OCI-LY3 (cell line): ENCODE measurements at regions not wholly inside any gene's neighbourhood (a gene's known extent, or its start where the extent isn't known, plus 50 kb on each side); places are given as distances from the start of the nearest gene placed in this dataset.
A peak's percentile ranks its signal among the peaks of the same experiment; 100 is the strongest.

Experiments used
- H2AFZ ChIP-seq: fragments of 200-600, 300-600 bp; shearing (Covaris generic); 2 replicates; pipeline ENCODE4 v1.6.0; 2014; ENCODE audit warnings: antibody characterized with exemption, low read depth, low read length
- H3K27ac ChIP-seq: fragments of 200-600, 300-600 bp; sonication (generic); 2 replicates; pipeline ENCODE4 v1.5.1; 2014; ENCODE audit warnings: mild to moderate bottlenecking, low read length, moderate library complexity, mixed read lengths
- H3K27me3 ChIP-seq: fragments of 200-600, 300-600 bp; sonication (generic); 2 replicates; pipeline ENCODE4 v1.6.1; 2014; ENCODE audit warnings: low read depth, low read length, mixed read lengths
- H3K36me3 ChIP-seq: fragments of 200-600, 300-600 bp; sonication (generic); replicated peaks from 2 replicates; pipeline ENCODE3; 2014; ENCODE audit warnings: low read depth, low read length, mixed read lengths
- H3K4me1 ChIP-seq: fragments of 300-600, 200-600 bp; sonication (generic); 2 replicates; pipeline ENCODE4 v1.6.1; 2014; ENCODE audit warnings: low read length, mixed read lengths
- H3K4me2 ChIP-seq: fragments of 200-600, 300-600 bp; sonication (generic); 2 replicates; pipeline ENCODE4 v1.6.1; 2014; ENCODE audit warnings: low read length, mixed read lengths
- H3K4me3 ChIP-seq: fragments of 300-600, 200-600 bp; sonication (generic); 2 replicates; pipeline ENCODE4 v1.5.1; 2014; ENCODE audit warnings: antibody characterized with exemption, mild to moderate bottlenecking, low read length, moderate library complexity
- H3K79me2 ChIP-seq: fragments of 300-600, 200-600 bp; shearing (Covaris generic); 2 replicates; pipeline ENCODE4 v1.6.1; 2014; ENCODE audit warnings: mild to moderate bottlenecking, low read length, mixed read lengths
- H3K9ac ChIP-seq: fragments of 300-600, 200-600 bp; shearing (Covaris generic); 2 replicates; pipeline ENCODE4 v1.6.0; 2014; ENCODE audit warnings: mild to moderate bottlenecking, low read length, moderate library complexity
- H3K9me3 ChIP-seq: fragments of 200-600, 300-600 bp; shearing (Covaris generic); 2 replicates; pipeline ENCODE4 v1.6.1; 2014; ENCODE audit warnings: low read length, mixed read lengths; ENCODE audit not compliant: insufficient read depth
- H4K20me1 ChIP-seq: fragments of 200-600, 300-600 bp; sonication (generic); 2 replicates; pipeline ENCODE4 v1.6.1; 2016; ENCODE audit warnings: low read length, mixed read lengths; ENCODE audit not compliant: insufficient read depth
- CTCF ChIP-seq: fragments of 200-600, 300-600 bp; sonication (generic); IDR thresholded peaks from 2 replicates; pipeline ENCODE4 v1.5.1; 2014; ENCODE audit warnings: antibody characterized with exemption, low read length, low read depth
- EZH2phosphoT487 ChIP-seq: fragments of 200-600 bp; shearing (Covaris generic); IDR thresholded peaks from 2 replicates; pipeline ENCODE4 v1.6.1; 2018; ENCODE audit warnings: antibody characterized with exemption, mixed run types, low read depth

- H3K4me1 ChIP-seq = no peaks in the 10 kb centered on the region
- H3K27ac ChIP-seq = no peak overlapping the region
- H3K36me3 ChIP-seq = no peaks in the 10 kb centered on the region
- H3K79me2 ChIP-seq = no peaks in the 10 kb centered on the region
- no peak overlapping the region for H3K4me3 ChIP-seq
- H2AFZ ChIP-seq = no peak overlapping the region
- no peak overlapping the region for H3K9ac ChIP-seq
- TF ChIP-seq CTCF (no peak), EZH2phosphoT487 (no peak)
- no peaks in the 10 kb centered on the region for H3K9me3 ChIP-seq
- no peaks in the 10 kb centered on the region for H3K27me3 ChIP-seq
- no peaks in the 10 kb centered on the region for H4K20me1 ChIP-seq
- no peak overlapping the region for H3K4me2 ChIP-seq
These were observed 471.9 kb upstream of the RGMB start for GRCh38 chr5:98301547-98301946.

GRCh38 chr5:98307811-98308210 is 465.7 kb upstream of the RGMB start:
- no peak overlapping the region for H3K9ac ChIP-seq
- H3K4me2 ChIP-seq = no peak overlapping the region
- no peak overlapping the region for H2AFZ ChIP-seq
- no peaks in the 10 kb centered on the region for H3K27me3 ChIP-seq
- H4K20me1 ChIP-seq = no peaks in the 10 kb centered on the region
- H3K9me3 ChIP-seq = no peaks in the 10 kb centered on the region
- no peaks in the 10 kb centered on the region for H3K79me2 ChIP-seq
- H3K4me1 ChIP-seq = peaks cover 14% of the 10 kb centered on the region
- H3K36me3 ChIP-seq = no peaks in the 10 kb centered on the region
- TF ChIP-seq EZH2phosphoT487 (no peak), CTCF (no peak)
- no peak overlapping the region for H3K4me3 ChIP-seq
- H3K27ac ChIP-seq = no peak overlapping the region

GRCh38 chr5:98308231-98308630 is 465.2 kb upstream of the RGMB start:
- Histone ChIP-seq H3K9me3 (no peaks in the 10 kb centered on the region), H3K4me2 (no peak overlapping the region), H4K20me1 (no peaks in the 10 kb centered on the region), H2AFZ (no peak overlapping the region), H3K9ac (no peak overlapping the region), H3K27me3 (no peaks in the 10 kb centered on the region), H3K79me2 (no peaks in the 10 kb centered on the region), H3K36me3 (no peaks in the 10 kb centered on the region), H3K4me1 (peaks cover 14% of the 10 kb centered on the region), H3K4me3 (no peak overlapping the region), H3K27ac (no peak overlapping the region)
- TF ChIP-seq EZH2phosphoT487 (no peak), CTCF (no peak)

GRCh38 chr5:98308960-98309359 is 464.5 kb upstream of the RGMB start:
- no peaks in the 10 kb centered on the region for H3K36me3 ChIP-seq
- peaks cover 14% of the 10 kb centered on the region for H3K4me1 ChIP-seq
- no peak for TF ChIP-seq EZH2phosphoT487
- TF ChIP-seq CTCF = no peak
- no peaks in the 10 kb centered on the region for H3K9me3 ChIP-seq
- H4K20me1 ChIP-seq = no peaks in the 10 kb centered on the region
- H3K27ac ChIP-seq = no peak overlapping the region
- no peak overlapping the region for H2AFZ ChIP-seq
- no peaks in the 10 kb centered on the region for H3K79me2 ChIP-seq
- peak overlapping the region; percentile 72 for H3K4me2 ChIP-seq
- H3K4me3 ChIP-seq = peak overlapping the region; percentile 70
- H3K27me3 ChIP-seq = no peaks in the 10 kb centered on the region
- peak overlapping the region; percentile 38; the same call in 1 of the 2 replicates for H3K9ac ChIP-seq
